ENCODE measurements at regions not wholly inside any gene's neighbourhood (a gene's known extent, or its start where the extent isn't known, plus 50 kb on each side); places are given as distances from the start of the nearest gene placed in this dataset.

DNA sequence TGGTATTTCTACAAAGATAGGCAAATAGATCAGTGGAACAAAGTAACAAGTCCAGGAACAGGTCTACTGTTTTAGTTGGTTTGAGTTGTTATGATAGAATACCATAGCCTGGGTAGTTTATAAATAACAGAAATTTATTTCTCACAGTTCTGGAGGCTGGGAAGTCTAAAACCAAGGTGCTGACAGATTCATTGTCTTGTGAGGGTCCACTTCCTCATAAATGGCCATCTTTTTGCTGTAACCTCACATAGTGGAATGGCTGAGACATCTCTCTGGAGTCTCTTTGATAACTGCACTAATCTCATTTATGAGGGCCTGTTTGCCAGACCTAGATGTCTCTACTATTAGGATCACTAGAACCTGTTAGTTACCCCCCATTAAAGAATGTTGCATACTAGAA lies 152.3 kb upstream of the MYRIP start:
- no peak for DNase-seq (ENCODE audit: low read depth)
- TF ChIP-seq, protein P1, sequence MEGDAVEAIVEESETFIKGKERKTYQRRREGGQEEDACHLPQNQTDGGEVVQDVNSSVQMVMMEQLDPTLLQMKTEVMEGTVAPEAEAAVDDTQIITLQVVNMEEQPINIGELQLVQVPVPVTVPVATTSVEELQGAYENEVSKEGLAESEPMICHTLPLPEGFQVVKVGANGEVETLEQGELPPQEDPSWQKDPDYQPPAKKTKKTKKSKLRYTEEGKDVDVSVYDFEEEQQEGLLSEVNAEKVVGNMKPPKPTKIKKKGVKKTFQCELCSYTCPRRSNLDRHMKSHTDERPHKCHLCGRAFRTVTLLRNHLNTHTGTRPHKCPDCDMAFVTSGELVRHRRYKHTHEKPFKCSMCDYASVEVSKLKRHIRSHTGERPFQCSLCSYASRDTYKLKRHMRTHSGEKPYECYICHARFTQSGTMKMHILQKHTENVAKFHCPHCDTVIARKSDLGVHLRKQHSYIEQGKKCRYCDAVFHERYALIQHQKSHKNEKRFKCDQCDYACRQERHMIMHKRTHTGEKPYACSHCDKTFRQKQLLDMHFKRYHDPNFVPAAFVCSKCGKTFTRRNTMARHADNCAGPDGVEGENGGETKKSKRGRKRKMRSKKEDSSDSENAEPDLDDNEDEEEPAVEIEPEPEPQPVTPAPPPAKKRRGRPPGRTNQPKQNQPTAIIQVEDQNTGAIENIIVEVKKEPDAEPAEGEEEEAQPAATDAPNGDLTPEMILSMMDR (conservative IDR thresholded peaks at IDR 0.05; ENCODE audit: low read depth, low read length), result no peak
- H3K4me3 ChIP-seq (ENCODE audit: low read length), result no peak overlapping the region

DNA sequence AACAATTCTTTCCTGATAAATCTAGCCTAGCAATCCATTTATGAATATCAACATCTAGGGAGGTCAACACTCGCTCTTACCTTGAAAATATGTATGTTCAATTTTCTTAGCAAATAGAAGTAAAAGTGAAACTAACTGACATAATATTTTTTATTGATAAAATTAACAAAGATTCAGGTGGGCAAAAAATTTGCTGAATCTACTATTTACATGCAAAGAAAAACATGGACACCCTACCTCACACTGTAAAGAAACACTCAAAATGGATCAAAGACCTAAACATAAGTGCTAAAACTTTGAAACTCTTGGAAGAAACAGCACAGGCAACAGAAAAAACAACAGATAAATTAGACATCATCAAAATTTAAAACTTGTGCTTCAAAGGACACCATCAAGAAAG lies 151.6 kb upstream of the MYRIP start:
- TF ChIP-seq, protein P1 (conservative IDR thresholded peaks at IDR 0.05; ENCODE audit: low read depth, low read length), result no peak
- DNase-seq (ENCODE audit: low read depth), result no peak
- H3K4me3 ChIP-seq (ENCODE audit: low read length), result no peak overlapping the region

DNA sequence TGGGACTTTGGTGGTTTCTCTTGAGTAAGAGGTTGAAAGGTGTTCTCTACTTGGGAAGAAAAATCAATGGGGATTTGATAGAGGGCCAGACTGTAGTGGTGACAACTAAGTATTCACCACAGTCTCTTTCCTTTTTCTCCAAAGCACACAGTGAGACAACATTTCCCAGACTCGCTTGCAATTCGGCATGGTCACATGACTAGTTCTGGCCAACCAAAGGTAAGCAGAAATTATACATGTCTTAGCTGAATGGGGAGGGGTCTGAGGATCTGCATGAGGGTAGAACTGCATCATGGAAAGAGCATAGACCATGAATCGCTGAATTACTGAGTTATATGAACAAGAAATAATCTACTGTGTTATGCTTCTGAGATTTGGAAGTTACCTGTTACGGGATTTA lies 144.5 kb upstream of the MYRIP start:
- no peak for DNase-seq (ENCODE audit: low read depth)
- TF ChIP-seq, protein P1 (conservative IDR thresholded peaks at IDR 0.05; ENCODE audit: low read depth, low read length), result no peak
- no peak overlapping the region for H3K4me3 ChIP-seq (ENCODE audit: low read length)

DNA sequence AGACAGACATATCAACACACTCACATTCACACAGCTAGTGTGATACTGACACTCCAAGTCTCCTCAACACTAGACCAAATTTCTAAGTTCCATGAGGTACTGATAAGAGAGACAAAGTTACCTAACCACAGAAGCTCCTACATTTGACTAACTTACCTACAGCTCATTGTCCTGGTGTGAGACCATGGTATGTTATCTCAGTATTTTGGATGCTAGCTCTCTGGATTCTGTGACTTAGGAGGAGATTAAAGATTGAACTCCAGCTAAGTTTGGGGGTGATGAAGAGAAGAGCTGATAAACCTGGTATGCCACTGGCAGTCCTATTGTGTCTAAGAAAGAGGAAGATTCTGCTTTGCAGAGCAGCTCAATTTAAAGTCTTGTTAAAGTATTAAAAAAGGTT lies 144.0 kb upstream of the MYRIP start:
- no peak for DNase-seq (ENCODE audit: low read depth)
- TF ChIP-seq, protein P1 (conservative IDR thresholded peaks at IDR 0.05; ENCODE audit: low read depth, low read length), result no peak
- H3K4me3 ChIP-seq (ENCODE audit: low read length), result no peak overlapping the region

DNA sequence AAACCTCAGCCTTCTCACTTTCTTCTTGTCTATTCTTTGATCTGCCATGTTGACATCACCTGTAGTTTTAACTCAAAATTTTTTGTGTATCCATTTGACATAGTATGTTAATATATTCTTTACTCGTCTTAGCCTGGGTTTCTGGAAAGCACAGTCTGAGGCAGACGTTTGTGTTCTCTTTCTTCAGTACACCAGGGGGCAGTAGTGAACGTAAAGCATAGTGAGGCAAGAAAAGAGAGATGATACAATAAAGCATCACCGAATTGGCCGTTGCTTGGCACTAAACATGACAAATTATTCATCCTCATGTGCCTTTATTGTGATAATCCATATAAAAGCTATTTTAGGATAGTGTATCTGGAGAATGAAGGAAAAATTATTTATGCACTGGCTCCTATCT lies 141.0 kb upstream of the MYRIP start:
- H3K4me3 ChIP-seq (ENCODE audit: low read length), result no peak overlapping the region
- TF ChIP-seq, protein P1 (conservative IDR thresholded peaks at IDR 0.05; ENCODE audit: low read depth, low read length), result peak; percentile 82
- DNase-seq (ENCODE audit: low read depth), result peak; percentile 15

DNA sequence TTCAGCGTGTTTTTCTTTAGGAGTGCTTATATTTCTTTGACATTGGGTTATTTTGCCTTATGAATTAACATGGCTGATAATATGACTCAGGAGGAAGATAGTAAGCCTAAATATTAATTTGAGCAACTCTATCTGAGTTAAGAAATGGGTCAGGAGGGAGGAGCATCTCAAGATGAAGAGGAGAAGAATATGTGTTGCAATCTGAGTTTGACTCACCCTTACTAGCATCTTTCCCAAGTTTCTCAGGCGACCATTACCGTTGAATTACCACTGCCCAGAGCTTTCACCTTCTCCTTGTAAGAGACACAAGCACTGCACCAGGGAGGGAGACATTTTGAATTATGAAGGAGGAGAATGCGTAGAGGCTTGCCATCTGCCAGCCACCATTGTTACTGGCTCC lies 138.3 kb upstream of the MYRIP start:
- DNase-seq (ENCODE audit: low read depth), result no peak
- no peak overlapping the region for H3K4me3 ChIP-seq (ENCODE audit: low read length)
- TF ChIP-seq, protein P1 (conservative IDR thresholded peaks at IDR 0.05; ENCODE audit: low read depth, low read length), result no peak

DNA sequence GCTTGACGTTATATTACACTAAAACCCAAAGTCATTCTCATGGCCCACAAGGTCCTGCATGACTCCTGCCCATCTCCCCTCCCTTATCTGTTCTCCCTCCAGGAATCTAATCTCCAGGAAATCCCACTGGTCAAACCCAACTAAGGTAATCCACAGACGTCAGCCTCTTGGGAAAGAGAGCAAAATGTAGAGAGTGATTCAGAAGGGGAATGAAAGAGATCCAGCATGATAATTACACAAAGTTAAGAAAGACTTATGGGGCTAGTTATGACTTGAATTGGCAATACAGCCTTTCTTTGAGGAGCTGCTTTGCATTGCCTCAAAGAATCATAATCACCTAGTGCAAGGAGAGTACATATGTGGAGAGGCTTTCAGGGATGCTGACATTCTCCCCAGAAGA lies 137.8 kb upstream of the MYRIP start:
- TF ChIP-seq, protein P1 (conservative IDR thresholded peaks at IDR 0.05; ENCODE audit: low read depth, low read length), result no peak
- no peak overlapping the region for H3K4me3 ChIP-seq (ENCODE audit: low read length)
- DNase-seq (ENCODE audit: low read depth), result no peak
